HG02970 (cell line): ENCODE measurements at regions not wholly inside any gene's neighbourhood (a gene's known extent, or its start where the extent isn't known, plus 50 kb on each side); places are given as distances from the start of the nearest gene placed in this dataset.

Source experiments
- ATAC-seq: cut with Tn5 transposase; IDR thresholded peaks from one replicate; pipeline ENCODE4 v1.9.1; 2021; ENCODE audit warnings: mild to moderate bottlenecking, moderate library complexity, moderate number of reproducible peaks; ENCODE audit not compliant: unreplicated experiment, low FRiP score

GRCh38 chr6:164928057-164928727 is 381.2 kb downstream of the C6orf118 start:
- ATAC-seq: no peak

- ATAC-seq: peak; percentile 92
These were observed 381.9 kb downstream of the C6orf118 start for GRCh38 chr6:164927288-164928056.

GRCh38 chr6:164926686-164927085 is 382.7 kb downstream of the C6orf118 start:
- no peak for ATAC-seq

GRCh38 chr6:164925681-164926530 is 383.5 kb downstream of the C6orf118 start:
- no peak for ATAC-seq

- ATAC-seq: no peak
These were observed 384.7 kb downstream of the C6orf118 start for GRCh38 chr6:164924674-164925073.

GRCh38 chr6:164917211-164917610 is 392.2 kb downstream of the C6orf118 start:
- ATAC-seq: no peak

- no peak for ATAC-seq
These were observed 393.3 kb downstream of the C6orf118 start for GRCh38 chr6:164916087-164916486.

GRCh38 chr6:164911873-164912580 is 397.4 kb downstream of the C6orf118 start:
- no peak for ATAC-seq

- ATAC-seq: no peak
These were observed 398.3 kb downstream of the C6orf118 start for GRCh38 chr6:164911151-164911550.

- no peak for ATAC-seq
These were observed 402.6 kb downstream of the C6orf118 start for GRCh38 chr6:164906766-164907165.

- ATAC-seq: no peak
These were observed 404.1 kb downstream of the C6orf118 start for GRCh38 chr6:164905311-164905710.

GRCh38 chr6:164898412-164898811 is 411.0 kb downstream of the C6orf118 start:
- no peak for ATAC-seq

GRCh38 chr6:164897523-164898235 is 411.7 kb downstream of the C6orf118 start:
- no peak for ATAC-seq

GRCh38 chr6:164889980-164890379 is 419.4 kb downstream of the C6orf118 start:
- no peak for ATAC-seq

- no peak for ATAC-seq
These were observed 421.7 kb downstream of the C6orf118 start for GRCh38 chr6:164887660-164888059.

- ATAC-seq: no peak
These were observed 427.2 kb downstream of the C6orf118 start for GRCh38 chr6:164882236-164882635.

- ATAC-seq: no peak
These were observed 437.6 kb downstream of the C6orf118 start for GRCh38 chr6:164871783-164872182.

- no peak for ATAC-seq
These were observed 439.2 kb downstream of the C6orf118 start for GRCh38 chr6:164870164-164870563.

GRCh38 chr6:164861967-164862366 is 447.4 kb downstream of the C6orf118 start:
- no peak for ATAC-seq

- ATAC-seq: no peak
These were observed 449.6 kb downstream of the C6orf118 start for GRCh38 chr6:164859816-164860215.
